ENCODE measurements at regions not wholly inside any gene's neighbourhood (a gene's known extent, or its start where the extent isn't known, plus 50 kb on each side); places are given as distances from the start of the nearest gene placed in this dataset.

DNA sequence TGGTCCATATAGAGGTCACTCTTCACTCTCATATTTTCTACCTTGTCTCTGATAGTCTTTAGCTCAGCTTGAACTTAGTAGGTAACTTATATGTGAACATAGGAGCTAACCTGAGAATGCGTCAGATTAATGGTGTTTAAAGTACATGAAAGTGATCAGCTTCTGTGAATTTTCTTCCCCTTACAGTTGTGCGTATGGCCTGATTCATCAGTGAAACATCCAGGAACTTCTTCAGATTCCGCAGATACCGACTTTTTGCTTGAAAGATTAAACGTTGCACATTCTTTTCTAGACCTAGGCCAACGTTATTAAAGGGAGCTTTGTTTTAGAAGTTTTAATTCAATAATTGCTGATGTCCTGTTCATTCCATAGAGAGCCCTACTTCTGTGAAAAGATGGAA, 1945.1 kb upstream of the SEL1L start:
- no peak for TF ChIP-seq CTCF (IDR thresholded peaks at IDR 0.05)
- no peak overlapping the region for H3K27ac ChIP-seq
- H3K27me3 ChIP-seq: no peaks in the 10 kb centered on the region
- no peaks in the 10 kb centered on the region for H3K9me3 ChIP-seq
- no peaks in the 10 kb centered on the region for H3K4me1 ChIP-seq (ENCODE audit: control insufficient read depth in 1 of 2, insufficient read depth in 1 of 2, low read depth in 1 of 2, low read length in 1 of 2)
- no peak overlapping the region for H3K4me3 ChIP-seq (ENCODE audit: low read depth in 1 of 2, low read length in 1 of 2)
- H3K36me3 ChIP-seq: no peaks in the 10 kb centered on the region

- no peak for TF ChIP-seq CTCF (IDR thresholded peaks at IDR 0.05)
- Histone ChIP-seq H3K4me3 (ENCODE audit: low read depth in 1 of 2, low read length in 1 of 2) (no peak overlapping the region), H3K36me3 (no peaks in the 10 kb centered on the region), H3K27me3 (no peaks in the 10 kb centered on the region), H3K9me3 (peaks cover 4% of the 10 kb centered on the region), H3K4me1 (ENCODE audit: control insufficient read depth in 1 of 2, insufficient read depth in 1 of 2, low read depth in 1 of 2, low read length in 1 of 2) (no peaks in the 10 kb centered on the region), H3K27ac (no peak overlapping the region)
Measured at GRCh38 chr14:83483063-83483462, 1949.4 kb upstream of the SEL1L start.

- no peak for TF ChIP-seq CTCF (IDR thresholded peaks at IDR 0.05)
- Histone ChIP-seq H3K27me3 (no peaks in the 10 kb centered on the region), H3K27ac (no peak overlapping the region), H3K4me1 (ENCODE audit: control insufficient read depth in 1 of 2, insufficient read depth in 1 of 2, low read depth in 1 of 2, low read length in 1 of 2) (no peaks in the 10 kb centered on the region), H3K4me3 (ENCODE audit: low read depth in 1 of 2, low read length in 1 of 2) (no peak overlapping the region), H3K9me3 (peaks cover 4% of the 10 kb centered on the region), H3K36me3 (no peaks in the 10 kb centered on the region)
Measured at GRCh38 chr14:83485591-83485990, 1951.9 kb upstream of the SEL1L start.

DNA sequence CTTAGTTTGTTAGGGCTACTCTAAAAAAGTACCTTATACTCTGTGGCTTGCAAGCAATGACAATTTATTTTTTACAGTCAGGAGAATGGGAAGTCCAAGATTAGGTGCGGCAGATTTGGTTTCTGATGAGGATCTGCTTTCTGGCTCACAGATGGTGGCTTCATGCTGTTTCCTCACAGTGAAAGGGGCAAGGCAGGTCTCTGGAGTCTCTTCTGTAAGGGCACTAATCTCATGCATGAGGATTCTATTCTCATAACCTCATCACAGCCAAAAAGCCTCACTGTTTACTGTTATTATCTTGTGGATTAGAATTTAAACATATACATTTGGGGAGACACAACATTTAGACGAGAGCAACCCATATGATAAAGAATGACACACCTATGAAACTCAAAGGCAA, 1957.4 kb upstream of the SEL1L start:
- Histone ChIP-seq H3K36me3 (no peaks in the 10 kb centered on the region), H3K27ac (no peak overlapping the region), H3K4me1 (ENCODE audit: control insufficient read depth in 1 of 2, insufficient read depth in 1 of 2, low read depth in 1 of 2, low read length in 1 of 2) (no peaks in the 10 kb centered on the region), H3K9me3 (peaks cover 4% of the 10 kb centered on the region), H3K4me3 (ENCODE audit: low read depth in 1 of 2, low read length in 1 of 2) (no peak overlapping the region), H3K27me3 (no peaks in the 10 kb centered on the region)
- TF ChIP-seq CTCF (IDR thresholded peaks at IDR 0.05): no peak

DNA sequence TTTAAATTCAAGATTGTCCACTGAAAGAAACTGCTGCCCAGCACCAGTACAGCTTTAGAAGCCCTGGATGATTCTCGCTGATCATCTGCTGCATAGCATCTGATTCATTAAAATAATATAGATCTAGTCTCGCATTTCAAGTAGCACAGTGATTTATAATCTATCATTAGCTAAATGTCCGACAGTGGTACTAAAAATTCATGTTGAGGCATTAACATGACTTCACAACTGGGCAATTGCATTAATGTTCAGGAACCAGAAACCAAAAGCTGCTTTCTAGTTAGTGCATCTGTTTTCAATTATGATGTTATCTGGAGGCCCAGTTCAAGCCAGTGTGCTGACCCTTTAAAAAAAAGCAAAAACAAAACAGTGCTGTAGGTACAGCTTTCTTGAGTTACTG, 1987.2 kb upstream of the SEL1L start:
- no peak for TF ChIP-seq CTCF (IDR thresholded peaks at IDR 0.05)
- H3K36me3 ChIP-seq: no peaks in the 10 kb centered on the region
- H3K27me3 ChIP-seq: no peaks in the 10 kb centered on the region
- no peaks in the 10 kb centered on the region for H3K4me1 ChIP-seq (ENCODE audit: control insufficient read depth in 1 of 2, insufficient read depth in 1 of 2, low read depth in 1 of 2, low read length in 1 of 2)
- H3K27ac ChIP-seq: no peak overlapping the region
- H3K9me3 ChIP-seq: no peaks in the 10 kb centered on the region
- H3K4me3 ChIP-seq (ENCODE audit: low read depth in 1 of 2, low read length in 1 of 2): no peak overlapping the region

- TF ChIP-seq CTCF (IDR thresholded peaks at IDR 0.05): no peak
- Histone ChIP-seq H3K27me3 (no peaks in the 10 kb centered on the region), H3K27ac (no peak overlapping the region), H3K4me1 (ENCODE audit: control insufficient read depth in 1 of 2, insufficient read depth in 1 of 2, low read depth in 1 of 2, low read length in 1 of 2) (no peaks in the 10 kb centered on the region), H3K4me3 (ENCODE audit: low read depth in 1 of 2, low read length in 1 of 2) (no peak overlapping the region), H3K36me3 (no peaks in the 10 kb centered on the region), H3K9me3 (no peaks in the 10 kb centered on the region)
Measured at GRCh38 chr14:83529531-83529930, 1995.9 kb upstream of the SEL1L start.
